ENCODE measurements at regions not wholly inside any gene's neighbourhood (a gene's known extent, or its start where the extent isn't known, plus 50 kb on each side); places are given as distances from the start of the nearest gene placed in this dataset.

DNA sequence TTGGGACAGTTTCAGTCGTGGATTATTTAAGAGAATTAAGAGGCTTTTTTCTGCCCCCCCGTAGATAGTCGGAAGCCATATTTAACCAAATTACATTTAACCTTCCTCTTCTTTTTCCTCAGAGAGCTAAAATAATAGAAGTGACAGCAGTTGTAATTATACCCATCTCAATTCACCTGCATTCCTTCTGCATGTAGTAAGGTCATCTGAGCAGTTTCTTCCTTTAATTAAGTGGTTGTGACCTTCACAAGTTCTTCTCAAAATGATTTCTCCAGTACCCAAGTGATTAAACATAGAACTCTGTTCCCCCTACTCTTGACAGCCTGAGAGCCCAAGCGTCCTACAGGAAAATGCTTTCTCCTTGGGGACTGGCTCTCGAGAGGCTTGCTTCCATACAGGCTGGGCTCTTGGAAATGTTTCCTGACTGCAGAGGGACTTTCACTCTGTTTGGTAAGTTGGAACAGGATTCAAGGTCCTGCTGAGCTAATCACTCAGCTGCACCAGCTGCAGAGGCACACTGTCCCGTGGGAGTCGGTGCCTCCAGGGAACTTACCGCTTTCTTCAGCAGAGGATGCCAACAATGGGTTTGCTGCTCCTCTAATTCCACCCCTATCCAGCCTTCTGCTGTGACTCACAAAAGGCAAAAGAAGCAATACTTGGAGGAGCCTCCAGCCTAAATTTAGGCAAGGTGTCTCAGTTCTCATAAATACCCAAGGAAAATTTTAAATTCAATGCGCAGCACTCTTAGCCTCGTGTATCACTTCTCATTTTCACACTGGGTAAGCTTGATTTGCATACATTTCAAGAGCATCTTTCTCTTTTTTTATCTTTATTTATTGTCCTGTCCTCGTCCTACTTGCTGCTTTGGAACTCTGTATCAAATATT lies 414.9 kb downstream of the KIF16B start:
- peaks cover 6% of the 10 kb centered on the region for H3K9me3 Mint-ChIP-seq
- peak overlapping the region; percentile 29 for H3K27ac Mint-ChIP-seq
- peaks cover 6% of the 10 kb centered on the region for H3K36me3 Mint-ChIP-seq (ENCODE audit: low read depth)
- no peak overlapping the region for H3K4me3 Mint-ChIP-seq
- peaks cover 7% of the 10 kb centered on the region for H3K4me1 Mint-ChIP-seq (ENCODE audit: low read depth)
- H3K27me3 Mint-ChIP-seq = no peaks in the 10 kb centered on the region

GRCh38 chr20:16147916-16148315 lies 425.3 kb downstream of the KIF16B start:
- no peaks in the 10 kb centered on the region for H3K27me3 Mint-ChIP-seq
- no peaks in the 10 kb centered on the region for H3K36me3 Mint-ChIP-seq (ENCODE audit: low read depth)
- H3K4me3 Mint-ChIP-seq = no peak overlapping the region
- H3K9me3 Mint-ChIP-seq = peaks cover 10% of the 10 kb centered on the region
- no peak overlapping the region for H3K27ac Mint-ChIP-seq
- no peaks in the 10 kb centered on the region for H3K4me1 Mint-ChIP-seq (ENCODE audit: low read depth)

DNA sequence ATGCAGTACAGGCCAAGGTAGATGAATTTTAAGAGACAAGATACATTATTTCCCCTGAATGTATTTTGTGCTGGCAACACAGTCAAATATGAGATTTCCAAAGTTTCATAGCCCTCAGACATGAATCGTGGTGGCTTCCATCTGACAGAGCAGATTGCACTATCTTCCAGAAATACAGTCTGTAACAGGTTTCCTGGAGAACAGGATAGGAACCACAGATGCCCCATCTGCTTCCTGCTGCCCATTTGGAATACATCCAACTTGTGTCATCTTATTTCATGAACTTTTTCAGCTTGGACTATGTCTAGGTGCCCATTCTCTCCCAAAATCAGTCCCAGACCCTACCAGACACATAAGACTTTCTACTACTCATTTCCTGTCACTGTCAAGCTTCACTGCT lies 426.0 kb downstream of the KIF16B start:
- Mint-ChIP-seq H3K27ac (no peak overlapping the region), H3K4me1 (ENCODE audit: low read depth) (no peaks in the 10 kb centered on the region), H3K27me3 (no peaks in the 10 kb centered on the region), H3K9me3 (peaks cover 10% of the 10 kb centered on the region), H3K36me3 (ENCODE audit: low read depth) (no peaks in the 10 kb centered on the region), H3K4me3 (no peak overlapping the region)

GRCh38 chr20:16145919-16146318 lies 427.3 kb downstream of the KIF16B start:
- H3K27ac Mint-ChIP-seq = no peak overlapping the region
- H3K36me3 Mint-ChIP-seq (ENCODE audit: low read depth) = no peaks in the 10 kb centered on the region
- H3K9me3 Mint-ChIP-seq = peaks cover 14% of the 10 kb centered on the region
- H3K4me1 Mint-ChIP-seq (ENCODE audit: low read depth) = no peaks in the 10 kb centered on the region
- H3K27me3 Mint-ChIP-seq = no peaks in the 10 kb centered on the region
- no peak overlapping the region for H3K4me3 Mint-ChIP-seq

DNA sequence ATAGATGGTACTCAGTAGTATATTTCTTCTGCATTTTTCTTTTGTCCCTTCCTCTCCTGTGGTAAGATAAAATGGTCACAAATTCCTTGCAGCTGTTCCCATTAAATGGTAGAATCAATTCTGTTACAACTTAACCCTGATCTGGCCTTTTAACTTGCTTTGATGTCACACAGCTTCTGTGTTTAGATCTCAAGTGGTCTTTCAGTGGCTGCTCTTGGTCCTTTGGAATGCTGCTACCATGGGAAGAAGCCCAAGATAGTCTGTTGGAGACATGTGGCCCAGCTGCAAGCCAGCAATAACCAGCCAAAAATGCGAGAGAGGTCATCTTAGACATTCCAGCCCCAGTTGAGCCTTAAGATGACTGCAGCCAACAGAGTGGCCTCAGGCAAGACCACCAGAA lies 429.7 kb downstream of the KIF16B start:
- H3K4me1 Mint-ChIP-seq (ENCODE audit: low read depth) = no peaks in the 10 kb centered on the region

DNA sequence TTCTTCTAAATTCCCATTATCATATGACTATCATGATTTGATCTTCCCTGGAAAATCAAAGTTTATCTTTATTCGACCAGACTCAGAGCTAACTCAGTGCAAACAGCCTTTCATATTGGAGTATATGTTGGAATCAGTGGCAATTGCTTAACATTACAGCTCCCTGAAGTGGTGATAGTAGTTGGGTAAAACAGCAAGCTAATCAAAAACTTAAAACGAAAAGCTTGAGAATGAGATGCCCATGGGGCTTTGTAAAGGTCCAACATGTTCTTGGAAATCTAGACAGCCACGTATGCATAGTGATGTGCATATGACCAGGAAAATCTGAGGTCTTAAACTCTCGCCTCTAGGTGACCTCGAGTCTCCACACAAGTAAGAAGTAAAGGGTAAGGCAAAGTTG lies 437.6 kb downstream of the KIF16B start:
- Mint-ChIP-seq H3K4me1 (ENCODE audit: low read depth) (no peaks in the 10 kb centered on the region), H3K27ac (no peak overlapping the region), H3K9me3 (peaks cover 8% of the 10 kb centered on the region), H3K36me3 (ENCODE audit: low read depth) (no peaks in the 10 kb centered on the region), H3K4me3 (no peak overlapping the region), H3K27me3 (no peaks in the 10 kb centered on the region)

More for the DNA sequence above, 429.7 kb downstream of the KIF16B start:
- Mint-ChIP-seq H3K27me3 (no peaks in the 10 kb centered on the region), H3K27ac (no peak overlapping the region), H3K9me3 (peaks cover 9% of the 10 kb centered on the region), H3K36me3 (ENCODE audit: low read depth) (no peaks in the 10 kb centered on the region), H3K4me3 (no peak overlapping the region)

- H3K36me3 Mint-ChIP-seq (ENCODE audit: low read depth) = no peaks in the 10 kb centered on the region
- no peak overlapping the region for H3K27ac Mint-ChIP-seq
- H3K4me3 Mint-ChIP-seq = no peak overlapping the region
- no peaks in the 10 kb centered on the region for H3K4me1 Mint-ChIP-seq (ENCODE audit: low read depth)
- H3K9me3 Mint-ChIP-seq = peaks cover 8% of the 10 kb centered on the region
- H3K27me3 Mint-ChIP-seq = no peaks in the 10 kb centered on the region
Measured at GRCh38 chr20:16132036-16132798, 441.0 kb downstream of the KIF16B start.

GRCh38 chr20:16129411-16129810 lies 443.8 kb downstream of the KIF16B start:
- no peaks in the 10 kb centered on the region for H3K36me3 Mint-ChIP-seq (ENCODE audit: low read depth)
- H3K9me3 Mint-ChIP-seq = no peaks in the 10 kb centered on the region
- no peaks in the 10 kb centered on the region for H3K4me1 Mint-ChIP-seq (ENCODE audit: low read depth)
- H3K27ac Mint-ChIP-seq = no peak overlapping the region
- H3K27me3 Mint-ChIP-seq = no peaks in the 10 kb centered on the region
- H3K4me3 Mint-ChIP-seq = no peak overlapping the region

GRCh38 chr20:16128538-16129106 lies 444.6 kb downstream of the KIF16B start:
- H3K9me3 Mint-ChIP-seq = no peaks in the 10 kb centered on the region
- H3K27me3 Mint-ChIP-seq = no peaks in the 10 kb centered on the region
- no peak overlapping the region for H3K4me3 Mint-ChIP-seq
- H3K4me1 Mint-ChIP-seq (ENCODE audit: low read depth) = no peaks in the 10 kb centered on the region
- H3K36me3 Mint-ChIP-seq (ENCODE audit: low read depth) = no peaks in the 10 kb centered on the region
- H3K27ac Mint-ChIP-seq = no peak overlapping the region

DNA sequence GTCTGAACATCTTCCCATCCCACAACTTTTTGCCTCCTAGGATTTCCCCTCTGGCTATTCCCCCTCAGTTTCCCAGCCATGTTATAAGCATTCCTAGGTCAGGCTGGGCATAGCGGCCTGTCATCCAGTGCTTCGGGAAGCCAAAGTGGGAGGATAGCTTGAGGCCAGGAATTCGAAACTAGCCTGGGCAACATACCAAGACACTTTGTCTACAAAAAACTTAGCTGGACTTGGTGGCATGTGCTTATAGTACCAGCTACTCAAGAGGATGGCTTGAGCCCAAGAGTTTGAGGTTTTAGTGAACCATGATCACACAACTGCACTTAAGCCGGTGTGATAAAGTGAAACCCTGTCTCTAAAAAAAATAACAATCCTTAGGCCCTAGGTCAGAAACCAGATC lies 447.4 kb downstream of the KIF16B start:
- Mint-ChIP-seq H3K9me3 (no peaks in the 10 kb centered on the region), H3K36me3 (ENCODE audit: low read depth) (no peaks in the 10 kb centered on the region), H3K4me1 (ENCODE audit: low read depth) (no peaks in the 10 kb centered on the region), H3K27me3 (no peaks in the 10 kb centered on the region), H3K4me3 (no peak overlapping the region), H3K27ac (no peak overlapping the region)

DNA sequence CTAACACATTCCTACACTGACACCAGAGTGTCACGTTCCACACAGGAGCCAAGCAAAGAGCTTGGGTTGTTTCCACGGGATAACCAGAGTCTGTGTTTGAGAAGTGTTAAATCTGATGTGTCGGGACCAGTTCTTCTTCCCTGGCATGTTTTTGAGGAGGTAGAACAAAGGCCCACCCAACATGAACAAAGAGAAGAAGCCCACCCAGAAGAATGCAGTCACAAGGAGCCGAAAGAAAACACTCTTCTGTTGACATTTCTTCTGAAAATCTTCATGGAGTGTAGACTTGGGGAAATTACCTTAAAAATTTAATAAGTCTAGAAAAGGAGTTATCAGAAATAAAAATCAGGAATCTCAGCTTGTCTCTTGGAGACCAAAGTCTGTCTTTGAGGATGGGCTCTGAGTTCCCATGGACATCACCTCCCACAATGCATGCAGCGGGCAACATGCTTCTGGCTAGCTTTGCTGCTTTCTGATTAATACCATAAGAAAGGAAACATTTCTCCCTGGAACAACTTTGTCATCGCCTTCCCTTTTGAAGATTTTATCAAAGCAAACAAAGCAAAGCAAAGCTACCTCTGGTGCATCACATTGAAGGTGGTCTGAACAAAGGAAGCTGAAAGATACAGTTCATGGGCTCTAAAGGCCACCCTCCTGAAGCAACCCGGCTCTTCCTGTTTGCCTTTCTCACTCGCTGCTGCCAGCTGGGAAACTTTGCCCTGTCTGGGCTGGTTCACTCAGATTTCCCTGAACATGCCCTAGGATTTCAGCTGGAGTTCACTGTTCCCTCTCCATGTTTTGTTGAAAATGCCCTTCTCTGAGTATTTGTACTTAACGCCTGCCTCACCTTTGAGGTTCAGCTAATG lies 448.1 kb downstream of the KIF16B start:
- H3K36me3 Mint-ChIP-seq (ENCODE audit: low read depth) = no peaks in the 10 kb centered on the region
- H3K4me1 Mint-ChIP-seq (ENCODE audit: low read depth) = no peaks in the 10 kb centered on the region
- H3K27ac Mint-ChIP-seq = no peak overlapping the region
- H3K27me3 Mint-ChIP-seq = no peaks in the 10 kb centered on the region
- no peaks in the 10 kb centered on the region for H3K9me3 Mint-ChIP-seq
- H3K4me3 Mint-ChIP-seq = no peak overlapping the region

DNA sequence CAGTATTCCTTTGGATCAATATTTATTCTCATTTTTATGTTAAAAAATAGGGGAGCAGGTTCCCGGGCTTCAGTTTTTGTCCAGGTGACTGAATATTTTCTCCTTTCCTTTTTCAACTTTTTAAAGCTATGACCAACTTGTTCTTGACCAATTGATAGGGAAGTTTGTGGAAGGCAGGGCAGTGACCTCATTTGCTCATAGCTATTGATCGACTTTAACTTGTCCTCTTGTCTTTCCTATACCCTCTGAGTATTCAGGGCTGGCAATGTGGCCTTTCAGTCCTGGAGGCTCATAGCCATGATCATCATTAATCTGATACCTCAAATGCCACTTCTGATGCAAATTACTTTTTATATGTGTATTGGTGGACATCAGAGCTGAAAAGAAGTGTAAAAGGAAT lies 448.8 kb downstream of the KIF16B start:
- Mint-ChIP-seq H3K4me1 (ENCODE audit: low read depth) (no peaks in the 10 kb centered on the region), H3K27ac (no peak overlapping the region), H3K27me3 (no peaks in the 10 kb centered on the region)

DNA sequence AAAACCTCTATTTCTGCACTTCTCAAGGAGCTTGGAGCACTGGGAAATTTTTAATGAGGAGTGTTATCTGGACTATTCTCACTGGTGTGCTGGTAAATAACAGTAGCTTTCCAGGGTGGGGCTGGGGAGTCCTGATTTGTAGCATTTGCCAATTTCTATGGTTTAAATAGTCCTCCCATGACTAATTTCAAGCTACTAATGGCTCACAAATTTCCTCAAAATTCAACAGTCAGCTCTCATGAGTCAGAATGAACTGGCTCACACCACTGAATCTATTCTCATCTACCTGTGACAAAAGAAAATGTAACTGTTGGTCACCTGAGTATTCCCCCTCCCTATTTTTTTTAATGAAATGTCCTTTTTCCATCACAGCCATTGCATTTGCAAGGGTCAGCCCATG lies 449.6 kb downstream of the KIF16B start:
- Mint-ChIP-seq H3K36me3 (ENCODE audit: low read depth) (no peaks in the 10 kb centered on the region), H3K4me1 (ENCODE audit: low read depth) (no peaks in the 10 kb centered on the region), H3K27ac (no peak overlapping the region), H3K9me3 (peaks cover 3% of the 10 kb centered on the region), H3K27me3 (no peaks in the 10 kb centered on the region), H3K4me3 (no peak overlapping the region)

More for the DNA sequence above, 448.8 kb downstream of the KIF16B start:
- Mint-ChIP-seq H3K36me3 (ENCODE audit: low read depth) (no peaks in the 10 kb centered on the region), H3K9me3 (no peaks in the 10 kb centered on the region), H3K4me3 (no peak overlapping the region)

- Mint-ChIP-seq H3K27ac (no peak overlapping the region), H3K27me3 (no peaks in the 10 kb centered on the region), H3K36me3 (ENCODE audit: low read depth) (no peaks in the 10 kb centered on the region), H3K4me1 (ENCODE audit: low read depth) (no peaks in the 10 kb centered on the region), H3K4me3 (no peak overlapping the region), H3K9me3 (peaks cover 3% of the 10 kb centered on the region)
Measured at GRCh38 chr20:16119909-16120308, 453.3 kb downstream of the KIF16B start.

All from stimulated activated naive CD8-positive, alpha-beta T cell treated with anti-CD3 and anti-CD28 coated beads, Interleukin-15, Interleukin-2, amounts not matched to agents 100 ng/mL and 50 ng/mL, for 24 hours (primary cell).